ENCODE measurements at regions not wholly inside any gene's neighbourhood (a gene's known extent, or its start where the extent isn't known, plus 50 kb on each side); places are given as distances from the start of the nearest gene placed in this dataset.

GRCh38 chr2:3059141-3059925 lies 318.3 kb downstream of the EIPR1 start:
- no peak for DNase-seq

GRCh38 chr2:3054066-3054465 lies 323.6 kb downstream of the EIPR1 start:
- no peak for DNase-seq

- no peak for DNase-seq
Measured at GRCh38 chr2:3051266-3051665, 326.4 kb downstream of the EIPR1 start.

GRCh38 chr2:3046170-3046865 lies 331.3 kb downstream of the EIPR1 start:
- no peak for DNase-seq

- DNase-seq, result no peak
Measured at GRCh38 chr2:3045318-3045921, 332.2 kb downstream of the EIPR1 start.

- DNase-seq, result no peak
Measured at GRCh38 chr2:3044587-3045317, 332.9 kb downstream of the EIPR1 start.

GRCh38 chr2:3043726-3044125 lies 333.9 kb downstream of the EIPR1 start:
- DNase-seq, result no peak

- no peak for DNase-seq
Measured at GRCh38 chr2:3042601-3043585, 334.7 kb downstream of the EIPR1 start.

- DNase-seq, result no peak
Measured at GRCh38 chr2:3041841-3042600, 335.6 kb downstream of the EIPR1 start.

- DNase-seq, result no peak
Measured at GRCh38 chr2:3041246-3041645, 336.4 kb downstream of the EIPR1 start.

GRCh38 chr2:3040496-3041140 lies 337.0 kb downstream of the EIPR1 start:
- DNase-seq, result no peak

GRCh38 chr2:3040066-3040428 lies 337.6 kb downstream of the EIPR1 start:
- DNase-seq, result no peak

- no peak for DNase-seq
Measured at GRCh38 chr2:3039188-3040065, 338.2 kb downstream of the EIPR1 start.

GRCh38 chr2:3038636-3039035 lies 339.0 kb downstream of the EIPR1 start:
- DNase-seq, result no peak

- DNase-seq, result no peak
Measured at GRCh38 chr2:3037196-3038194, 340.1 kb downstream of the EIPR1 start.

GRCh38 chr2:3036432-3037125 lies 341.0 kb downstream of the EIPR1 start:
- DNase-seq, result no peak

- DNase-seq, result no peak
Measured at GRCh38 chr2:3035385-3036050, 342.1 kb downstream of the EIPR1 start.

Data from T-helper 1 cell (primary cell).